ENCODE measurements at regions not wholly inside any gene's neighbourhood (a gene's known extent, or its start where the extent isn't known, plus 50 kb on each side); places are given as distances from the start of the nearest gene placed in this dataset.

DNA sequence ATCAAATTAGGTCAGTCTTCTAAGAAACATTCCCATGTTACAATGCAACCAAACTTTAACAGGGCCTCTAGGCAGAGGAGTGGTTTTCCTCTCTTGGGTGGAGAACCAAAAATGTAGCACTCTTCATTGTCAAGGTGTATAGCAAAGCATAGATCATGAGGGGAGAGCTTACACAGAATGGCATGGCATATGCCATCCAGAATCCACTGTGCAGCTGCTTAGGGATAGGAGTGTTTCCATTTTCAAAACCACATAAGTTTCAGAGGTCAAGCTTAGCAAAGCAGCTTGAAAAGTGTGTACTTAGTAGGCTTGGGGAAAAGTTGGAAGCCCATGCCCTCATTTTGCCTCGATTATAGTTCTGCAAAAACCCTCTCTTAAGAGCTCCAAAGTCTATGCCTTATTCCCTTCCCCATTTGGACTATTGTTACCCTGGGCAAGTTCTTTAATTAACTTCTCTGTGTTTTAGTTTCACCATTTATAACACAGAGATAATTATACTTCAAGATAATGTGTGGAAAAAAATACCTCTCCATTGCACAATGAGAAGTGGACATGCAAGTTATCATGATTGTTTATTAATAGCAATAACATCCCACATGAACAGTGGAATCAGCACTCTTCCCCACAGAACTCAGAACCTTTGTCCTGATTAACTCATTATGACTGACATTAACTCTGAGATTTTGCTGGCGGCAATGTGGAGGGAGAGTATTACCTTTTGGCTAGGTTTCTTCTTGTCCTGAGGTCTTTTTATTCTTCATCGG, 398.9 kb upstream of the WWC1 start:
- no peak overlapping the region for H3K4me3 ChIP-seq (ENCODE audit: low read depth, low read length)
- no peak for TF ChIP-seq CTCF (IDR thresholded peaks at IDR 0.05; ENCODE audit: borderline replicate concordance, insufficient read depth, low read depth, low read length)

GRCh38 chr5:167893271-167893670, 398.2 kb upstream of the WWC1 start:
- no peak for TF ChIP-seq CTCF (IDR thresholded peaks at IDR 0.05; ENCODE audit: borderline replicate concordance, insufficient read depth, low read depth, low read length)
- no peak overlapping the region for H3K4me3 ChIP-seq (ENCODE audit: low read depth, low read length)

GRCh38 chr5:167894631-167895472, 396.6 kb upstream of the WWC1 start:
- no peak for TF ChIP-seq CTCF (IDR thresholded peaks at IDR 0.05; ENCODE audit: borderline replicate concordance, insufficient read depth, low read depth, low read length)
- H3K4me3 ChIP-seq (ENCODE audit: low read depth, low read length): no peak overlapping the region

GRCh38 chr5:167895899-167896659, 395.4 kb upstream of the WWC1 start:
- no peak overlapping the region for H3K4me3 ChIP-seq (ENCODE audit: low read depth, low read length)
- no peak for TF ChIP-seq CTCF (IDR thresholded peaks at IDR 0.05; ENCODE audit: borderline replicate concordance, insufficient read depth, low read depth, low read length)

DNA sequence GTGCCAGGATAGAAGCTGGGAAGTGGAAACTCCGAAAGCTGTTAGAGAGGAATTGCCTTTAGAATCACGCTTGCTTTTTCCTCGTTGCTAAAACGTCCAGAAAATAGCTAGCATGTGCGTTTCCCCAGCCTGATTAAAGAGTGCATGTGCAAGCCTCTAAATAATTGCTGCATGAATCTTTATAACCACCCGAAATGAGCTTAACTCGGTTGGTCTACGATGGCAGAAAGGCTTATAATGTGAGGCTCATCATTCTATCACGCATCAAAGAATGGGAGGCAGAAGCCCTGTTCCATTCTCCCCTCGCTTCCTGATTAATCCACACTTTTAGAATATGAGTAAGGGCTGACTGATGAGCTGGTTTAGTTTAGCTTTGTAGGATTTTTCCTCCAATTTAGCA, 394.6 kb upstream of the WWC1 start:
- TF ChIP-seq CTCF (IDR thresholded peaks at IDR 0.05; ENCODE audit: borderline replicate concordance, insufficient read depth, low read depth, low read length): no peak
- no peak overlapping the region for H3K4me3 ChIP-seq (ENCODE audit: low read depth, low read length)

GRCh38 chr5:167897371-167897770, 394.1 kb upstream of the WWC1 start:
- H3K4me3 ChIP-seq (ENCODE audit: low read depth, low read length): no peak overlapping the region

More at GRCh38 chr5:167897371-167897770, 394.1 kb upstream of the WWC1 start:
- TF ChIP-seq CTCF (IDR thresholded peaks at IDR 0.05; ENCODE audit: borderline replicate concordance, insufficient read depth, low read depth, low read length): no peak

Data from GM12875 (cell line).